ENCODE measurements at regions not wholly inside any gene's neighbourhood (a gene's known extent, or its start where the extent isn't known, plus 50 kb on each side); places are given as distances from the start of the nearest gene placed in this dataset.

DNA sequence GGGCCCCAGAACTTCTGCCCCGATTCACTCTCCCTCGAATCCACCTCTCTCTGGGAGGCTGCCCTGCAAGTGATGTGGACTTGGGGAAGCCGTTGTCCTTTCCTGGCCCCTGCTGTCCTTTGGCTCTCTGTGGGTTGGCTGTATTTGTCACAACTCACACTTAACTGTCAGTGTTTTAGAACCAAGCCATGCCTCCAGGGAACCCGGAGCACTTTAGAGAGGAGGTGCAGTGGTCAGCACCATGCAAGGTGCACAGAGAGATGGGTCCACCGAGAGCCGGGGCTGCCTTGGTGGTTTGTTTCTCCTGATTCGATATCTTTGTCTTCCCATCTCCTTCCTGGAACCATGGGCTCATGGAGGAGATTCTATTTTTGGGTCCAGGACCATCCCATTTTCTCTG is 129.5 kb upstream of the RTL1 start:
- BruUV-seq (replicated peaks), result no TSS peak
- Histone ChIP-seq H3K36me3 (ENCODE audit: control insufficient read depth, insufficient read depth, low read length) (no peaks in the 10 kb centered on the region), H3K27ac (ENCODE audit: low read length) (no peak overlapping the region), H3K27me3 (ENCODE audit: control insufficient read depth, insufficient read depth, low read length) (no peaks in the 10 kb centered on the region), H3K4me3 (ENCODE audit: low read depth in 2 of 2, low read length in 2 of 2) (no peak overlapping the region), H3K4me1 (ENCODE audit: control insufficient read depth, insufficient read depth, low read length) (no peaks in the 10 kb centered on the region), H3K9me3 (ENCODE audit: control insufficient read depth, insufficient read depth, low read depth, low read length) (no peaks in the 10 kb centered on the region)
- ChIA-PET POLR2A (no interaction called here), CTCF (no interaction called here)
- DNase-seq (ENCODE audit: low read depth, low spot score), result no peak
- intact Hi-C loops (cut with micrococcal nuclease; ENCODE audit: unreplicated experiment) (no loop called here), in situ Hi-C loops (cut with HindIII; ENCODE audit: low pct_unique_long_range_greater_than_20kb, low sequenced_read_pairs) (no loop called here)
- no peak for TF ChIP-seq POLR2AphosphoS5 (IDR thresholded peaks at IDR 0.05; ENCODE audit: low read depth, low read length)
- no peak for ATAC-seq

DNA sequence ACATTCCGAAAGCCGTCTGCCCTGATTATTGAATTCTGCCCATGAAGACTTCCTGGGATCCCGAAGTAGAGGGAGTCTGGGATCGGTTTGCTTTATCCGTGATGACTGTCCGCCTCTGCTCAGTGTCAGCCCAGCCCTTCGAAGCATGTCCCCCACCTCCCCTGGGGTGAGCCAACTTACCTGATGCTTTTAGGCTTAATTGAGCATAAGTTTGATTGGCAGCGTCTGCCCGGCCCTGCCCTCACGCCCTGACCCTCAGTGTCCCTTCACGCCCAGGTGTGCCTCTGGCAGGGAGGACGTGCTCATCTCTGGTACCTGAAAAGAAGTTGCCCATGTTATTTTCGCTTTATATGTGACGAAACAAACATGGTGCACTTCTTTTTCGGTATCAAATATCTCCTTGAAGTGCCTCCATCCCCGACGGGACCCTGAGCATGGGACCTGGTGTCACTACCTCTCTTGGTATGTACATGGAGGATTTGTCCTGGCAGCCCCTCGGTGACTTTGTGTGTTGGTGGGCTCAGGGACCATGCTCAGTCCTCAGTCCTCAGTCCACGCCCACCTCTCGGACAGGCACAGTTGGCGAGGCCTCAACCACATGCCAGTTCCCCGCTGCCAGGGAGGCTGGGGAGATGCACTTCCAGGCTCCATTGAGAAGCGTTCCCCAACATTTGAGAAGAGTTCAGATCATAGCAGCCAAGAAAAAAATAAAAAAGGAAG is 130.1 kb upstream of the RTL1 start:
- H3K27me3 ChIP-seq (ENCODE audit: control insufficient read depth, insufficient read depth, low read length), result no peaks in the 10 kb centered on the region
- intact Hi-C loops (cut with micrococcal nuclease; ENCODE audit: unreplicated experiment), result no loop called here

GRCh38 chr14:101034986-101035385 is 131.5 kb upstream of the RTL1 start:
- POLR2A ChIA-PET, result no interaction called here
- CTCF ChIA-PET, result no interaction called here
- in situ Hi-C loops (cut with HindIII; ENCODE audit: low pct_unique_long_range_greater_than_20kb, low sequenced_read_pairs), result no loop called here
- H3K27me3 ChIP-seq (ENCODE audit: control insufficient read depth, insufficient read depth, low read length), result no peaks in the 10 kb centered on the region
- no peak for DNase-seq (ENCODE audit: low read depth, low spot score)
- H3K36me3 ChIP-seq (ENCODE audit: control insufficient read depth, insufficient read depth, low read length), result no peaks in the 10 kb centered on the region
- no peak overlapping the region for H3K27ac ChIP-seq (ENCODE audit: low read length)
- no TSS peak for BruUV-seq (replicated peaks)
- intact Hi-C loops (cut with micrococcal nuclease; ENCODE audit: unreplicated experiment), result no loop called here
- H3K4me1 ChIP-seq (ENCODE audit: control insufficient read depth, insufficient read depth, low read length), result no peaks in the 10 kb centered on the region
- H3K4me3 ChIP-seq (ENCODE audit: low read depth in 2 of 2, low read length in 2 of 2), result no peak overlapping the region
- TF ChIP-seq POLR2AphosphoS5 (IDR thresholded peaks at IDR 0.05; ENCODE audit: low read depth, low read length) (no peak), TCF7L2 (IDR thresholded peaks at IDR 0.05; ENCODE audit: low read depth, low read length) (no peak), SIN3A (IDR thresholded peaks at IDR 0.05; ENCODE audit: borderline replicate concordance, insufficient read depth, low read depth, low read length) (no peak)
- TF ChIP-seq, protein P1, sequence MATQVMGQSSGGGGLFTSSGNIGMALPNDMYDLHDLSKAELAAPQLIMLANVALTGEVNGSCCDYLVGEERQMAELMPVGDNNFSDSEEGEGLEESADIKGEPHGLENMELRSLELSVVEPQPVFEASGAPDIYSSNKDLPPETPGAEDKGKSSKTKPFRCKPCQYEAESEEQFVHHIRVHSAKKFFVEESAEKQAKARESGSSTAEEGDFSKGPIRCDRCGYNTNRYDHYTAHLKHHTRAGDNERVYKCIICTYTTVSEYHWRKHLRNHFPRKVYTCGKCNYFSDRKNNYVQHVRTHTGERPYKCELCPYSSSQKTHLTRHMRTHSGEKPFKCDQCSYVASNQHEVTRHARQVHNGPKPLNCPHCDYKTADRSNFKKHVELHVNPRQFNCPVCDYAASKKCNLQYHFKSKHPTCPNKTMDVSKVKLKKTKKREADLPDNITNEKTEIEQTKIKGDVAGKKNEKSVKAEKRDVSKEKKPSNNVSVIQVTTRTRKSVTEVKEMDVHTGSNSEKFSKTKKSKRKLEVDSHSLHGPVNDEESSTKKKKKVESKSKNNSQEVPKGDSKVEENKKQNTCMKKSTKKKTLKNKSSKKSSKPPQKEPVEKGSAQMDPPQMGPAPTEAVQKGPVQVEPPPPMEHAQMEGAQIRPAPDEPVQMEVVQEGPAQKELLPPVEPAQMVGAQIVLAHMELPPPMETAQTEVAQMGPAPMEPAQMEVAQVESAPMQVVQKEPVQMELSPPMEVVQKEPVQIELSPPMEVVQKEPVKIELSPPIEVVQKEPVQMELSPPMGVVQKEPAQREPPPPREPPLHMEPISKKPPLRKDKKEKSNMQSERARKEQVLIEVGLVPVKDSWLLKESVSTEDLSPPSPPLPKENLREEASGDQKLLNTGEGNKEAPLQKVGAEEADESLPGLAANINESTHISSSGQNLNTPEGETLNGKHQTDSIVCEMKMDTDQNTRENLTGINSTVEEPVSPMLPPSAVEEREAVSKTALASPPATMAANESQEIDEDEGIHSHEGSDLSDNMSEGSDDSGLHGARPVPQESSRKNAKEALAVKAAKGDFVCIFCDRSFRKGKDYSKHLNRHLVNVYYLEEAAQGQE (IDR thresholded peaks at IDR 0.05; ENCODE audit: insufficient read depth in 1 of 2, low read depth in 2 of 2, low read length in 1 of 2), result no peak
- TF ChIP-seq, protein P2, sequence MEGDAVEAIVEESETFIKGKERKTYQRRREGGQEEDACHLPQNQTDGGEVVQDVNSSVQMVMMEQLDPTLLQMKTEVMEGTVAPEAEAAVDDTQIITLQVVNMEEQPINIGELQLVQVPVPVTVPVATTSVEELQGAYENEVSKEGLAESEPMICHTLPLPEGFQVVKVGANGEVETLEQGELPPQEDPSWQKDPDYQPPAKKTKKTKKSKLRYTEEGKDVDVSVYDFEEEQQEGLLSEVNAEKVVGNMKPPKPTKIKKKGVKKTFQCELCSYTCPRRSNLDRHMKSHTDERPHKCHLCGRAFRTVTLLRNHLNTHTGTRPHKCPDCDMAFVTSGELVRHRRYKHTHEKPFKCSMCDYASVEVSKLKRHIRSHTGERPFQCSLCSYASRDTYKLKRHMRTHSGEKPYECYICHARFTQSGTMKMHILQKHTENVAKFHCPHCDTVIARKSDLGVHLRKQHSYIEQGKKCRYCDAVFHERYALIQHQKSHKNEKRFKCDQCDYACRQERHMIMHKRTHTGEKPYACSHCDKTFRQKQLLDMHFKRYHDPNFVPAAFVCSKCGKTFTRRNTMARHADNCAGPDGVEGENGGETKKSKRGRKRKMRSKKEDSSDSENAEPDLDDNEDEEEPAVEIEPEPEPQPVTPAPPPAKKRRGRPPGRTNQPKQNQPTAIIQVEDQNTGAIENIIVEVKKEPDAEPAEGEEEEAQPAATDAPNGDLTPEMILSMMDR (IDR thresholded peaks at IDR 0.05), result no peak
- ATAC-seq, result no peak
- no peaks in the 10 kb centered on the region for H3K9me3 ChIP-seq (ENCODE audit: control insufficient read depth, insufficient read depth, low read depth, low read length)

More for the DNA sequence above, 130.1 kb upstream of the RTL1 start:
- BruUV-seq (replicated peaks), result no TSS peak
- TF ChIP-seq, protein P2 (IDR thresholded peaks at IDR 0.05), result no peak
- TF ChIP-seq, protein P1 (IDR thresholded peaks at IDR 0.05; ENCODE audit: insufficient read depth in 1 of 2, low read depth in 2 of 2, low read length in 1 of 2), result no peak
- no peak for TF ChIP-seq SIN3A (IDR thresholded peaks at IDR 0.05; ENCODE audit: borderline replicate concordance, insufficient read depth, low read depth, low read length)
- no peak for TF ChIP-seq TCF7L2 (IDR thresholded peaks at IDR 0.05; ENCODE audit: low read depth, low read length)
- TF ChIP-seq POLR2AphosphoS5 (IDR thresholded peaks at IDR 0.05; ENCODE audit: low read depth, low read length), result no peak
- CTCF ChIA-PET, result no interaction called here
- no peak overlapping the region for H3K4me3 ChIP-seq (ENCODE audit: low read depth in 2 of 2, low read length in 2 of 2)
- no peak for ATAC-seq
- no peaks in the 10 kb centered on the region for H3K4me1 ChIP-seq (ENCODE audit: control insufficient read depth, insufficient read depth, low read length)
- no peak for DNase-seq (ENCODE audit: low read depth, low spot score)
- in situ Hi-C loops (cut with HindIII; ENCODE audit: low pct_unique_long_range_greater_than_20kb, low sequenced_read_pairs), result no loop called here
- no peak overlapping the region for H3K27ac ChIP-seq (ENCODE audit: low read length)
- POLR2A ChIA-PET, result no interaction called here
- H3K36me3 ChIP-seq (ENCODE audit: control insufficient read depth, insufficient read depth, low read length), result no peaks in the 10 kb centered on the region
- no peaks in the 10 kb centered on the region for H3K9me3 ChIP-seq (ENCODE audit: control insufficient read depth, insufficient read depth, low read depth, low read length)

All from Panc1 (cell line).